NCI-H748 (cell line): ENCODE measurements at regions not wholly inside any gene's neighbourhood (a gene's known extent, or its start where the extent isn't known, plus 50 kb on each side); places are given as distances from the start of the nearest gene placed in this dataset.

ENCODE experiments used
- DNase-seq: peaks from one replicate; lab custom pipeline; 2025; ENCODE audit not compliant: unreplicated experiment; lab: John Stamatoyannopoulos, UW

DNA sequence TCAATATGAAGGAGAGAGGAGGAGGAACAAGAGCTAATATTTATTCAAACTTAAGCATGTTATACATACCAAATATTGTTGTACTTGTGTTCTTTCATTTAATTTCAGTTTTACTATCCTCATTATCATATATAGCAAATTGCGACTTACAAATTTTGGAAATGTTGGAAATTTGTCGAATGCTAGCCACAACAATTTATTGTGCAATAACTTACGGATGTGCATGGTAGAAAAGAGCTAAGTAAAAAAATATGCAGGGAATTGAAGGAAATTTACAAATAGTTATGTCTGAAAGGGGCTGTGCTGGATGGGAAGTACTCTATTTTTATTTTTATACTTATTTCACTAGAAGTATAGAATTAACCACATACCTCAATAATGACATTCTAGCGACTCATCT lies 376.3 kb downstream of the PCDH20 start:
- no peak for DNase-seq

DNA sequence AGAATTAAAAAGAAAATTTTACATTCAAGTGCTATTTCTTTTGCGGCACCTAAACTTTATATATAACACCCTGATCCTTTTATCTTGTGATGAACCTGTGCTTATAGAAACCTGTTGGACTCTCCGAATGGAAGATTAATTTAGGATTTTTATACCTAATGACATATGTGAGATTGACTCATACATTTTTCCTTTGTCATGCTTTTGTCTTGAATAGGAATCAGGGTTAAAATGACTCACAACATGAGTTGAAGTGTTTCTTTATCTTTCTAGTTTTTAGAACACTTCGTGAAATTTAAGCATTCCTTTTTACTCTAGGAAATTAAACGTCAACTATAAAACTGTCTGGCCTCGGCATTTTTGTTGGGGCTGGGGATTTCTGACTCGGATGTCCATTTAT lies 378.9 kb downstream of the PCDH20 start:
- DNase-seq = no peak

DNA sequence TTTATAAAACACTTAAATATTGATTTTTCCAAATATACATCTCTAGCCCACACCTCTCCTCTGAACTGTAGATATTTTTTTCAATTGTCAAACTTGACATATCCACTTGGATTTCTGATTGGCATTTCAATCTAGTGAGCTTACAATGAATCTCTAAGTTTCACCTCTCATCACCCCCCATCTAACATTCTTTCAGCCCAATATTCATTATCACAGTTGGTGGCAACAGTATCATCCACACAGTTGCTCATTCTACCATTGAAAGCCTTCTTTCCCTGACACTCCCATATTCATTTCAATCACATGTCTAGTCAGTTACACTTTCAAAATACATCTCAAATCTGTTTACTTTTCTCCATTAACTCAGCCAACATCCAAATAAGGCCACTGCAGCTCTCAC lies 385.2 kb downstream of the PCDH20 start:
- DNase-seq = peak; percentile 93

DNA sequence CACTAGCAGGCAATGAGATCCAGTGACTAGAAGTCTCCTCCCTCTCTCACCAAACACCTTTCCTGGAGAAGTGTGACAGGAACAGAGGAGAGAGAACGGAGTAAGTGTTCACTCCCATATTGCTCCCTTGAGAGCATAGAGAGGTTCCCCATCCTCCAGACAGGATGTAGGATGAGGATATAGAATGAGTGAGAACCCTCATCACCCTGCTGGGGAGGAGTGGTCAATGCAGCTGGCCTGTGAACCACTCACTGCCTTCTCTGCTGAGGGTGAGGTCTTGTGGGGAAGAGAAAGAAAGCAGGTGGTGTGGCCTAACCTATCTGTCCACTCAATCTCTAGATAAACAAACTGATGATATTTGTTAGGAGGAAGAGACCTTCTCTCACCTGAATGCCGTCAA lies 386.6 kb downstream of the PCDH20 start:
- peak; percentile 85 for DNase-seq

DNA sequence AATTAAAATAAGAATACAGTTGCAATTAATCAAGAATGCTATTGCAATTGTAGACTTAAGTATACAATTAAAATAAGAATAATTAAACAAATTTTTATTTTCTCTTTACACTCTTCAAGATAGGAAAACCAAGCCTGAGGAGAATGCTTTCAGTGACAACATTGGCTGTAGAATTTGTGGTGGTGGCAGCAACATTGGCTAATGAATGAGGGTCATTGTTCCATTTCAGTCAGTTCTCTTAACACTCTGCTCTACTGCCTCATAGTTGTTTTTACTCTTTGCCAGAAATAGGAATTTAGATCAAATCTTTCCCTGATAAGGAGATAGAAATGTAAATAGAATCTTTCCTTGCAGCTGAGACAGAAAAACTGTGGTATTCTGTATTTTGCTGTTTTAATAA lies 391.6 kb downstream of the PCDH20 start:
- no peak for DNase-seq

DNA sequence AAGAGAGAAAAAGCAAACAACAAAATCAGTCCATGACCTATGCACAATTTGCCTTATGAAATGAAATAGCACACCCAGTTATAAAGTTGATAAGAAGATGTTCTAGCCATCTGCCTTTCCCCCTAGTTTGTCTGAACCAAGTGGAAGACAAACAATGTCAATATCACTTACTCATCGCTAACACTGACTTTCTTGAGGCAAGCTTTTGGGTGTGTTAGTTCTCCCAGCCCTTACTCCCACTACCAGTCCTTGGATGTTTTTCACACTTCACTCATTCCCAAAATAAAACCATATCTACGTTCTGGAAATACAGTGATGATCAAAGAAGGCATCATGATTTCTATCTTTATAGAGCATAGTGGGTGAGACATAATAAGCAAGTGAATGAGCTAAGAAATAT lies 393.8 kb downstream of the PCDH20 start:
- DNase-seq = no peak

DNA sequence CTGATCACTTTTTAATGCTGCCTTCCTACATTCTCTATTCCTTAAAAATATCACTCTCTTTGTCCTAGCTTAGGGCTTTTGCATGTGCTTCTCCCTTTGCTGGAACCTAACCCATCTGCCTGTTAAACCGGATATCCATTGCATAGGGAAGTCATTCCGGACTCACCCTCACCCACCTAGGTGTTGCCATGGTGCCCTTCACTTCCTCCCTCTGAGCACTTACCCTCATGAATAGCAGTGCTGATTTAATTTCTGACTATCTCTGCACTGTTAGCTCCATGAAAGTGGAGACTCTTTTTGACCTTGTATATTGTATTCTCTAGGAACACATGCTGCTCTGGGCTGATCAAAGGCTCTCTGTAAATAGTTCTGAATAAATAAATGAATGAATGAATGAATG lies 401.9 kb downstream of the PCDH20 start:
- DNase-seq = peak; percentile 71

DNA sequence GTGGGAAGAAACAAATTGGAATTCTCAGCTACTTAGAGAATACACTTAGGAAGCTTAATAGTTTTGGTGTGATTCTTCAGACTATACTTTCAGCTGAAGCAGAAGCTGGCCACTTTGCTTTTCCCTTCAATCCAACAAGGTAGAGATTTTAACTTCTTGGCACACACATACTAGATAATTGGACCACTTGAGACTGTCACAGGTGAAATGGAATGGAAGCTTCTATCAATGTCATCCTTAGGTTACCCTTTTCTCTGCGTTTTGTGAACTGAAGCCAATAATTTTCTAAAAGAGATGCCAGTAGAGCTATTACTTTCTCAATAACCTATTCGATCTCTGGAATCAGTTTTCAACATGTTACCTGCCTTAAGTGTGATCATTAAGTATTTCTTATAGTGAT lies 405.3 kb downstream of the PCDH20 start:
- DNase-seq = no peak

DNA sequence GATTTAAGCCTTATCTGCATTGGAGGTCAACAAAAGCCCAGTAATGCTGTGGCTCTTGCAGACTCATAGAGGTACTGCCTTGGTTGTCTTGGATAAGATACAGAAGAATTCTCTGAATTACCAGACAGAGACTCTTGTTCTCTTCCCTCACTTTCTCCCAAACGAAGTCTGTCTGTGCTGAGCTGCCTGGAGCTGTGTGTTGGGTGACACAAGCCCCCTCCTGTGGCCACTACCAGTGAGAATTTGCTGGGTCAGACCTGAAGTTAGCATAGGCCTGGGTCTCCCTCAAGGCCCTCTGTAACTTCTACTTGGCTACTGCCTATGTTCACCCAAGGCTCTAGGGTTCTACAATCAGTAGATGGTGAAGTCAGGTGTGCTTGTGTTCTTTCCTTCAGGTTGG lies 413.0 kb downstream of the PCDH20 start:
- DNase-seq = no peak

DNA sequence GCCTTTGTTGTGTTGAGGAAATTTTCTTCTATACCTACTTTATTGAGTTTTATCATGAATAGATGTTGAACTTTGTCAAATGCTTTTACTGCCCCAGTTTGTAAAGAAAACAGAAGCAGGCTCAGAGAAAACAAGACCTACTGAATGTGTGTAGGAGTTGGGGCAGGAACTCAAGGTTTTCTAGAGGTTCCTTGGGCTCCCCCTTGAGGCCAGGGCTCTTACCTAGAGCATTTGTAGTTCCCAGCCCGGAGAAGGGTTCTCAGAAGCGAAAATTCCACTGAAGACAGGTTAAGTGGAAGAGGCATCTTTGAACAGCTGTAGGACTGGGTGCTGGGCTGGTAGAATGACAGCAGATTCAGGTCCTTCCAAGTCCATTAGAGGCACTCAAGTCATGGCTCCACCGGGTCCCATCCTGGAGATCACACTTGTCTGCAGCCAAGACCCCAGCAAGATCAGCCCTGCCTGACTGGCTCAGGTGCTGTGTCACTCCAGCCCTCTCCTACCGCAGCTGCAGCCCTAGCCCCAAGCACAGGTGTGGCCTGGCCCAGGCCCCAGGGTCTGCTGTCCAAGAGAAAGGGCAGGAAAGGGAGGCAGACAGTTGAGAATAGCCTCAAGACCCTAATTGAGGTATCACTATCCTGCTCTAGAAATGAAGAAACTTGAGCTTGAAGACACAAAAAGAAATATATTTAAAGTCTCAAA lies 425.5 kb downstream of the PCDH20 start:
- no peak for DNase-seq

DNA sequence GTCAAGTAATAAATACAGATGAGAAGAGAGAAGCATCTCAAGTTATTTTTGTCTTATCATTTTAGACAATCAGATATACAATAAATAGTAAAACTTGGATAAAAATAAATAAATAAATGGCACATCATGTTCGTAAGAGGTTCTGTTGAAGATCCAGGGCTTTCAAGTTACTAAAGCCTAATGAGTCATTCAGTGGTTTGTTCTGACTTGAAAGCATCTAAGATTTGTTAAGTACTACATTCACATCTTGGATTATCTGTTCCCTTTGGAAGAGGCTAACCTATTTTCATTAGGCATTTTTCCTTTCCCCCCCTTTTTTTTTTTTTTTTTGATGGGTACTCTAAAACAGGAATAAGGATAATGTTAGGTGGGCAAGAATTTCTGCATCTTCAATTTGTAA lies 429.3 kb downstream of the PCDH20 start:
- no peak for DNase-seq

DNA sequence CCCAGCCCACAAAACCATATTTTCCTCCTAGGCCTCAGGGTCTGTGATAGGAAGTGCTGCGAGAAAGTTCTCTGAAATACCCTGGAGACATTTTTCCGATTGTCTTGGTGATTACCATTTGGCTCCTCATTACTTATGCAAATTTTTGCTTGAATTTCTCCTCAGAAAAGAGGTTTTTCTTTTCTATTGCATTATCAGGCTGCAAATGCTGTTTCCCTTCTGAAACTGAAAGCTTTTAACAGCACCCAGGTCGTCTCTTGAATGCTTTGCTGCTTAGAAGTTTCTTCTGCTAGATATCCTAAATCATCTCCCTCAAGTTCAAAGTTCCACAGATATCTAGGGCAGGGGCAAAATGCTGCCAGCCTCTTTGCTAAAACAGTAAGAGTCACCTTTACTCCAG lies 434.2 kb downstream of the PCDH20 start:
- no peak for DNase-seq

DNA sequence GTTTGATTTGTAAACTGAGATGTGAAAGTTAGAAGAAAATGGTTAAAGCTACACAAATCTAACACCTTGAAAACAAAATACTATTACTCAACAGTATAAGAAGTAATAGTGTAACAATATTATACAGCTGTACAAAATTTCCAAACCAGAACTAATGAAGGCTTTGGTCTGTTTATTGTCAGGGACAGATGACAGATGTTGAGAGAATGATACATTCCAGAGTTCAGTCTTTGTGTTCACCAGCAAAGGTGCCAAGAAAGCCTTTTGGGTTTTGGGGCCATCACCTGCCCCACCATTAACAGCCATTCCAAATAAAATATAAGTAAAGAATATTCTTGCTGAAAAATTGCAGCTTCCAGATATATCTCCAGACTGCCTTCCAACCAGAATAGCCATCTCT lies 439.3 kb downstream of the PCDH20 start:
- DNase-seq = no peak

DNA sequence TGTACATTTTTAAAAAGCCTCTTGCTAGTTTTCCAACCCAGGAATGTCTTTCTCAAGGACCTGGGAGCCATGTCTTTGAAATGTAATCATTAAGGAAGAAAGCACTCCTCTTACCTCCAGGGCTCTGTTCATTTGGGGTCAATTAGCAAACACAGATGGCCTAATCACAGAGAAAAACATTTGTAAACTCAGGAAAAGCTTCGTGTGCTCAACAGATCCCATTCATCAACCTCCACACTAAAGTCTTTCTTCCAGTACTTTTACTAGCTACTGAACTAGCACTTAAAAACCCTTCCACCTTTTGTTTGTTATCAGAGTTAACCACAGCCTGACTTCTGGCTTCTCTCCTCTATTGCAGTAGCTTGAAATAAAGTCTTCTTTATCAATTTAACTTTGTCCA lies 441.4 kb downstream of the PCDH20 start:
- DNase-seq = no peak

DNA sequence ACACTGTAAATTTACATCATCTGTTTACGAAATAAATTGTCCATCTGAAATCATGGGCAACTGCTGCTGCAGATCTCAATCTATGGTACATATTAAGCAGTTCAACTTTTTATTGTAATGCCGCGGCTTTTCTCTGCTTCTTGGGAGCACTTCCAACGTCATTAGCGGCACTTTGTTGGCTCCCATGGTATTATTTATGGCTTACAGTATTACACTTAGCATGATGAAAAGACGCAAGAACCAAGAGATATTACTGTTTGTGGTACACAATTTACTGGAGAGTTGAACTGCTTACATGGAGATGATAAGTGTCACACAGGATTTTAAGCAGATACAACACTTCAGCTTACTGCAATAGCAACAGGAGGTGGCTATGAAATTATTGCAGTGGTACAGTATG lies 442.1 kb downstream of the PCDH20 start:
- no peak for DNase-seq

DNA sequence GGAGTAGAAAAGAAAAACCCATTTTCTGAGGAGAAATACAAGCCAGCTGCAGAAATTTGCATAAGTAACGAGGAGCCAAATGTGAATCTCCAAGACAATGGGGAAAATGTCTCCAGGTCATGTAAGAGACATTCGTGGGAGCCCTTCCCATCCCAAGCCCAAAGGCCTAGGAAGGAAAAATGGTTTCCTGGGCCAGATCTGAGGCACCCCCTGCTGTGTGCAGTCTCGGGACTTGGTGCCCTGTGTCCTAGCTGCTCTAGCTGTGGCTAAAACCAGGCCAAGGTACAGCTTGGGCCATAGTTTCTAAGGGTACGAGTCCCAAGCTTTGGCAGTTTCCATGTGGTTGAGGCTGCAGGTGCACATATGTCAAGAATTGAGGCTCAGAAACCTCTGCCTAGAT lies 444.9 kb downstream of the PCDH20 start:
- no peak for DNase-seq

DNA sequence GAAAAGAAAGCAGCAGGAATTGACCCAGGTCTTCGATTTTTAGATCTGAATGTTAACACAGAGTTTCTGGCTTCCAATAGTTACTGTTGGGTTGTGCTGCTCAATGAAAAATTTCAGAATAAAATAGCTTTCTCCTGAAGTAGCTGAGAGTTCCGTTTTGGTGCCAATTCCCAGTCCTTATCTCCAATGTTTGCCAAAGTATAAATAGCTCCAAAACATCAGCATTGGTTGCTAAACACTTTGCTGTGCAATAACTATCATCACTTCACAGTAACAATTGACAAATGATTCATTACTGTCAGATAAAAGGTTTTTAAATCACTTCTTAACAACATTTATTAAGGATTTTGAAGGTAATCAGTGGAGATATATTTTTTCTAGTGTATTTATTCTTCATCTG lies 446.0 kb downstream of the PCDH20 start:
- DNase-seq = peak; percentile 37

DNA sequence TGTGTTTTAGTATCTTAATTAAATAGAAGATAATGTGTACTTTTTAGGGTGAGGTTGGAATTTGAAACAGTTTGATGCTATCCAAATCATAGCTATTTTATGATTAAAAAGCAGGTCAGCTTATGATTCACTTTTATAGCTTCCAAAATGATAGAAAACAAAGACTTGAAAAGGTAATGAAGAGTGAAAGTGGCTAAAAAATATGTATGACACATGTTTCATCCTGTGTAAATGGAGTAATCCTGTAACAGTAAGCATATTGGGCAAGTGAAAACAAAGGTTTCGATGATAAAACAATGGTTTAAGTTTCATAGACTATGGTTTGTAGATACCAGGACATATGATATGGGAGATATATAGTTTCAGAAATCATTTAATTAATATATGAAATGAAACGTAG lies 456.2 kb downstream of the PCDH20 start:
- no peak for DNase-seq

DNA sequence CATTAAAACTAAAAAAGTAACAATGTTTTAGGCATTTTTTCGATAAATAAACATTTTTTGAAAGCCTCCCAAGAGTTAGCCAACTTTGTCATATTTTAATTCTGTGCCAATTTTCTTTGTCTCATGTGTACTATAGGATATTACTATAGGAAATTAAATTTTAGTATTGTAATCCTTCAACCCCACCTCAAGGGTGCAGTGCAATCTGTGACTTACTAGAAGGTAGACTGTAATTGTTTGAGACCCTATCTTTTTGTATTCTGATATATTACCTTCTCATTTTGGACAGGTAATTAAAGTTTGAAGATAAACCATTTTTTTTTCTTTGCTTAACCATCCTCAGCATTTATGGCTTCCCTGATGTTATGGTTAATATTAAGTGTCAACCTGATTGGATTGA lies 457.8 kb downstream of the PCDH20 start:
- DNase-seq = peak; percentile 37

DNA sequence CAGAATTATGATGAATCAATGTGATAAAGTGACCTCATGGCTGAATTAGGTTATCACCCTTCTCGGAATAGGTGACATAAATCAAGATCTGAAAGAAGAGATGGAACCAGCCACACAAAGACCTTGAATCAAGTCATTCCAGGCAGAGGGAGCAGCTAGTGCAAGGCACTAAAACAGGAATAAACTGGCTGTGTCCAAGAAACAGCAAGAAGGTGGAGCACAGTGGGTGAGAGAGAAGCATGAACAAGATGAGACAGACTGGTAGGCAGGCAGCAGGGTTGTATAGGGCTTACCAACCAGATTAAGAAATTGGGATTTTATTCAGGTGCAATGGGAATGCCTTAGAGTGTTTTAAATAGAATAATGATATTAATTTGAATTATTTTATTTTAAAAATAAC lies 470.3 kb downstream of the PCDH20 start:
- no peak for DNase-seq

DNA sequence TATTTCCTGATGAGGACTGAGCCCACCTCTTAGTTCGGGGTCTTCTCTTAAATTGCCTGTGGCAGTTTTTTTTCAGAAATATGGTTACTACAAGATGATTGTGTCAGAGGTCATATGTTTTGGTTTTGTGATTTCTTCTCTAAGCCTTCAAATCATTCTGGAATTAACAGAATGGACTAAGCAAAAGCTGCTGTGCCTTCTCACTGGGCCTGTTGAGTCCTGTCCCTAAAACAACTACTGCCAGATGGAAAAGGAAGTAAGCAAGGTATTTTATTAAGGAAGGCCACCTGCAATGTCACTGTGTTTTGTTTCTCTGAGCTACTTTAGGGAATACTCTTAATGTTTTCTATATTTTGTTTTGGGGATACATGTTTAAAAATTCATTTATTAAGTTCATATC lies 470.8 kb downstream of the PCDH20 start:
- no peak for DNase-seq

DNA sequence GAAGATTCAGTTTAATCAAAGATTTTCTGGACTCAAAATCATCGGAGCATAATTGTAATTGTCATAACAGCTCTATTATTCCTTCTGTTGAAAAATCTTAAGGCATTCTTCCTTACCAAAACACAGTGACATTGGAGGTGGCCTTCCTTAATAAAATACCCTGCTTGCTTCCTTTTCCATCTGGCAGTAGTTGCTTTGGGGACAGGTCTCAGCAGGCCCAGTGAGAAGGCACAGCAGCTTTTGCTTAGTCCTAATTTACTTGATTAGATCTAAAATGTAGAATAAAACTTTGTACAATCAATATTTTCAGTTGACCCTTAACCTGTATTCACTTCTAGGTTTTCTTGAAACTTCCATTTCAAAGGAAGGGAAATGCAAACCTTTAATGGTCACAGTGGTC lies 471.6 kb downstream of the PCDH20 start:
- no peak for DNase-seq

DNA sequence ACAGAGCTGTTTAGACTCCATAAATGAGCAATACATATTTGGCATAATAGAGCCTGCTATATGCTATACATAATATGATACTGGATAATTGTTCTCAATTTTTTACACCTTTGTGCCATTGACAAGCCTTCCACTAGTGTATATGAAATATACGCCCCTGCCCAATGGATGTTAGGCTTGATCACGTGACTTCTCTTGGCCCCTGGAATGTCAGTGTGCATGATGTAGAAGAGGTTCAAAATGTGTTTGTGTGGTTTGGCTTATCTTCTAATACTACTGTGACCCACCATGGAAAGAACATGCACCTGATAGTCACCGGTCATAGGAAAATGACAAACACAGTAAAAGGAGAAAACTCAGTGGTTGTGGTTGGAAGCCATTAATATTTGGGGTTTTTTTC lies 479.4 kb downstream of the PCDH20 start:
- no peak for DNase-seq

DNA sequence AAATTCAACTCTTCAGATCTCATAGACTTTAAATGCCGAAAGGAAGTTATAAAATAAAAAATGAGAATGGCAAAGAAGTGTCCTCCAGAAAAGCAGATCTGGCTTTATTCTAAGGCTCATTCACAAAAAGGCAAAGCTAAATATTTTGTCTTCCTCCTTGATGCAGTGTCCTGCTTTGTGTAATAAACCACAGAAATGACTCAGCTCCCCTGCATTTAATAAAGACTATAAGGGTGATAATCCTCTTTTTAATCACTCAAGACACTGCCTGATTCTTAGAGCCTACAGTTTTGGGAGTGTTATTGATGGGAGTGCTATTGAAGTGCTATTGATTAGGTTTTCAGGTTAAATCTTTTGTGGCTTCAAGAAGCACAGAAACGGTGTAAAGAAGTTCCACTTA lies 482.0 kb downstream of the PCDH20 start:
- DNase-seq = no peak
